Upper lobe of left lung (tissue), 4 donors: ENCODE measurements at regions not wholly inside any gene's neighbourhood (a gene's known extent, or its start where the extent isn't known, plus 50 kb on each side); places are given as distances from the start of the nearest gene placed in this dataset.

ENCODE experiments used
- CTCF ChIP-seq, 6 experiments: fragments of 450-650 bp in 4 of 6; fragments of 200-600 bp in 2 of 6; sonication (generic) in 2 of 6; IDR thresholded peaks; one replicate each; pipeline ENCODE4 v1.5.1; 2016 to 2019; ENCODE audit warnings: antibody characterized with exemption in 6 of 6
- EP300 ChIP-seq, 4 donors: sonication (generic); formaldehyde crosslinking; IDR thresholded peaks; one replicate each; pipeline ENCODE4 v1.5.1; 2017; ENCODE audit warnings: antibody characterized with exemption in 4 of 4, control low read depth in 2 of 4
- POLR2A ChIP-seq, 4 donors: fragments of 450-650 bp; IDR thresholded peaks; one replicate each; pipeline ENCODE4 v1.5.1; 2016 to 2017; ENCODE audit warnings: antibody characterized with exemption in 4 of 4, mild to moderate bottlenecking in 2 of 4

- no peak for TF ChIP-seq CTCF (IDR thresholded peaks at IDR 0.05)
- no peak for TF ChIP-seq POLR2A (IDR thresholded peaks at IDR 0.05)
- TF ChIP-seq EP300 (IDR thresholded peaks at IDR 0.05) = no peak
These were observed 58.7 kb upstream of the GADD45A start for GRCh38 chr1:67626090-67626860.
